Lung (tissue), 11 donors: ENCODE measurements at regions not wholly inside any gene's neighbourhood (a gene's known extent, or its start where the extent isn't known, plus 50 kb on each side); places are given as distances from the start of the nearest gene placed in this dataset.

ENCODE experiments used
- ATAC-seq: fragments of 200-7000 bp; cut with Tn5 transposase; one replicate; pipeline ENCODE4 v1.9.1; 2020; ENCODE audit warnings: moderate number of reproducible peaks; ENCODE audit not compliant: insufficient read depth, low FRiP score
- DNase-seq, 3 donors: peaks; one replicate each; pipeline ENCODE4 v3.0.0-alpha.2; 2013 to 2017
- H3K27ac ChIP-seq, 2 donors: one replicate each; pipeline ENCODE4 v1.5.1; 2013; ENCODE audit warnings: mild to moderate bottlenecking in 2 of 2, moderate library complexity in 2 of 2, control low read depth in 1 of 2, inconsistent platforms in 1 of 2, low read depth in 1 of 2, low read length in 1 of 2
- H3K27me3 ChIP-seq, 3 donors: one replicate each; pipeline ENCODE4 v1.5.1; 2013; ENCODE audit warnings: low read length in 2 of 3; ENCODE audit not compliant: control insufficient read depth in 3 of 3, insufficient read depth in 3 of 3
- H3K36me3 ChIP-seq, 4 donors: one replicate each; pipeline ENCODE4 v1.5.1; 2013; ENCODE audit warnings: low read length in 4 of 4, mild to moderate bottlenecking in 1 of 4, moderate library complexity in 1 of 4; ENCODE audit not compliant: control insufficient read depth in 4 of 4, insufficient read depth in 4 of 4
- H3K4me1 ChIP-seq, 5 donors: one replicate each; pipeline ENCODE4 v1.5.1; 2013; ENCODE audit warnings: low read length in 5 of 5, mild to moderate bottlenecking in 2 of 5, moderate library complexity in 1 of 5; ENCODE audit not compliant: control insufficient read depth in 5 of 5, insufficient read depth in 5 of 5
- H3K4me3 ChIP-seq: one replicate; pipeline ENCODE4 v1.5.1; 2013; ENCODE audit warnings: mild to moderate bottlenecking, control low read depth, moderate library complexity
- H3K9ac ChIP-seq, 2 donors: one replicate each; pipeline ENCODE4 v1.5.1; 2013; ENCODE audit warnings: low read length in 2 of 2, control low read depth in 1 of 2; ENCODE audit not compliant: insufficient read depth in 1 of 2
- H3K9me3 ChIP-seq, 4 donors: one replicate each; pipeline ENCODE4 v1.5.1; 2013; ENCODE audit warnings: low read length in 3 of 4, mild to moderate bottlenecking in 1 of 4, moderate library complexity in 1 of 4; ENCODE audit not compliant: control insufficient read depth in 4 of 4, insufficient read depth in 3 of 4
- WGBS, 2 donors: extraction: QIAGEN DNeasy Blood & Tissue Kit; methylation state at CpG; one replicate each; pipeline ENCODE4 v1.1.7; 2013; 5-methylcytosine and 5-hydroxymethylcytosine counted together
- TF ChIP-seq, protein P1 (sequence below): IDR thresholded peaks from 2 replicates; pipeline ENCODE4 v1.5.1; 2012; ENCODE audit warnings: mild to moderate bottlenecking; ENCODE audit errors: control extremely low read depth, extremely low read depth
- donor health status: control.
- donor health status: control.
- donor health status: Bipolar disorder and iron deficiency.
- donor health status: healthy.
- donor health status: DM: yes; HTN: yes; CAD: no.

DNA sequence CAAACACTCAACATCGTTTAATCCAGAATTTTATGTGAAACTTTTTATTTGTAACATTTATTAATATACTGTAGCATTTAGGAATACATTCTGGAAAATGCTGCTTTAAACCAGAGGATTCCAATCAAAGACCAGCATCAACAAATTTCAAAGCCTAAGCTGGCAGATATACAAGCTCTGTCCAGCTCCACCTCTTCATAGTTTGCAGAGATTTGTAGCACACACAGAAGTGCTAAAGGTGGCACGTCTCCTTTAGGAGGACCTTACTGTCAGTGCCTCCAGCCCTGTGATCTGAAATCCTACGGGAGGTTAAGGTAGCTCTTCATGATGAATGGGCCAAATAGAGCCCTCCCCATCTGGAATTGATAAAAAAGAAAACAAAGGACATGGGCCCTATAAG is 329.7 kb upstream of the NECTIN3 start:
- WGBS, 2 donors: 60 to 81% methylated on average over 3 of the region's 3 CpGs
- ATAC-seq (no peak), DNase-seq (no peak)
- Histone ChIP-seq H3K9me3 (peaks cover 0 to 5% (median 2%) of the 10 kb centered on the region in 4 donors), H3K36me3 (no peaks in the 10 kb centered on the region), H3K27me3 (no peaks in the 10 kb centered on the region), H3K4me3 (no peak overlapping the region), H3K4me1 (no peaks in the 10 kb centered on the region), H3K9ac (no peak overlapping the region), H3K27ac (no peak overlapping the region)
- TF ChIP-seq, protein P1, sequence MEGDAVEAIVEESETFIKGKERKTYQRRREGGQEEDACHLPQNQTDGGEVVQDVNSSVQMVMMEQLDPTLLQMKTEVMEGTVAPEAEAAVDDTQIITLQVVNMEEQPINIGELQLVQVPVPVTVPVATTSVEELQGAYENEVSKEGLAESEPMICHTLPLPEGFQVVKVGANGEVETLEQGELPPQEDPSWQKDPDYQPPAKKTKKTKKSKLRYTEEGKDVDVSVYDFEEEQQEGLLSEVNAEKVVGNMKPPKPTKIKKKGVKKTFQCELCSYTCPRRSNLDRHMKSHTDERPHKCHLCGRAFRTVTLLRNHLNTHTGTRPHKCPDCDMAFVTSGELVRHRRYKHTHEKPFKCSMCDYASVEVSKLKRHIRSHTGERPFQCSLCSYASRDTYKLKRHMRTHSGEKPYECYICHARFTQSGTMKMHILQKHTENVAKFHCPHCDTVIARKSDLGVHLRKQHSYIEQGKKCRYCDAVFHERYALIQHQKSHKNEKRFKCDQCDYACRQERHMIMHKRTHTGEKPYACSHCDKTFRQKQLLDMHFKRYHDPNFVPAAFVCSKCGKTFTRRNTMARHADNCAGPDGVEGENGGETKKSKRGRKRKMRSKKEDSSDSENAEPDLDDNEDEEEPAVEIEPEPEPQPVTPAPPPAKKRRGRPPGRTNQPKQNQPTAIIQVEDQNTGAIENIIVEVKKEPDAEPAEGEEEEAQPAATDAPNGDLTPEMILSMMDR: no peak

DNA sequence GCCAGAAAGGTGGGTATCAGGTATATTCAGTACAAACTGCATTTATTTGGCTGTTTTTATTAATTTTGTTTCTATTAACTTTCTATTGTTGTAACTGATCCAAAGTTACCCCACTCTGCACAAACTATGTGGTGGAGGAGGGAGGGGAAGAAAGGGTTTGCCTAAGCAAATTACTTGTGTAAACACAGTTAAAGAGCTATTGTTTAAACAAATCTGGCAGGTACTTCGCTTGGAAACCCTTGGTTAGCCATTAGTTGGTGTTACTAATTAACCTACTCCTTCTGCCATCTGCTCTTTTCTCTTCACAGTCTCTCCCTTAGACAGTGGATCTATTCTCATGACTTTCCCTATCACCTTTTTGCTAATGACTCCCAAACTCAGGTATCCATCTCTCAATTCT is 328.4 kb upstream of the NECTIN3 start:
- no peak overlapping the region for H3K27ac ChIP-seq
- H3K27me3 ChIP-seq: no peaks in the 10 kb centered on the region
- H3K9me3 ChIP-seq: peaks cover 0 to 5% (median 2%) of the 10 kb centered on the region in 4 donors
- DNase-seq (peak in 2 of 3 donors; percentile 46 to 79), ATAC-seq (peak; percentile 51)
- H3K4me3 ChIP-seq: no peak overlapping the region
- no peaks in the 10 kb centered on the region for H3K4me1 ChIP-seq
- H3K9ac ChIP-seq: no peak overlapping the region
- WGBS, 2 donors: 37 to 57% methylated on average over 1 of the region's 1 CpG
- H3K36me3 ChIP-seq: no peaks in the 10 kb centered on the region
- TF ChIP-seq, protein P1: no peak

DNA sequence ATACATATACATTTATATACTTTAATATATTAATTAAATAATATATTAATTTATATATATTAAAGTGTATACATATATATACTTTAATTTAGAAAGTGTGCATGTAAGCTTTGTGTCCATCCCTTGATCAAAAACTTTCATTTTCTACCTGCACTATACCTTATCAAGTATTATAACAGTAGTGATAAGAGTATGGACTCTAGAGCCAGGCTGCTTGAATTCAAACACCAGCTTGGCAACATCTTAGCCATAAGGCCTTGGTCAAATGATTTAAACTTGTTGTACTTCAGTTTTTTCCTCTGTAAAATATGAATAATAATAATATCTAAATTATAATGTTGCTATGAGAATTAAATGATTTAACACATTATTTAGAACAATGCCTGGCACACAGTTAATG is 327.6 kb upstream of the NECTIN3 start:
- Histone ChIP-seq H3K36me3 (no peaks in the 10 kb centered on the region), H3K27me3 (no peaks in the 10 kb centered on the region), H3K9me3 (peaks cover 0 to 5% (median 2%) of the 10 kb centered on the region in 4 donors), H3K4me1 (no peaks in the 10 kb centered on the region), H3K9ac (no peak overlapping the region), H3K27ac (no peak overlapping the region), H3K4me3 (no peak overlapping the region)
- ATAC-seq (no peak), DNase-seq (no peak)
- TF ChIP-seq, protein P1: no peak

DNA sequence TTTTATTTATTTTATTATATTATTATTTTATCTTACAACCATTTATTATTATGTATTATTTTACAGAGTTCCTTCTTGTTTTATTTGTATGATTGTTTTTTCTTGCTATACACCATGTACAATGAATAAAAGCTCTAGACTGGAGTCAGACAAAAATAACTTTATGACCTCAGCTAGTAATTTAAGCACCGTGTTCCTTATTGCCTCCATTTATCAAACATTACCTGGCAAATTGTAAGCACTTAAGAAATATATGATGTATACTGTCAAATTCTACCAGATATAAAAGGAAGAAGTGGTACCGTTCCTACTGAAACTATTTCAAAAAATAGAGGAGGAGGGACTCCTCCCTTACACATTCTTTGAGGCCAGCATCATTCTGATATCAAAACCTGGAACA is 326.9 kb upstream of the NECTIN3 start:
- ATAC-seq: no peak
- peaks cover 0 to 5% (median 2%) of the 10 kb centered on the region in 4 donors for H3K9me3 ChIP-seq
- H3K36me3 ChIP-seq: no peaks in the 10 kb centered on the region
- DNase-seq: no peak
- no peak overlapping the region for H3K27ac ChIP-seq
- no peak overlapping the region for H3K9ac ChIP-seq
- H3K4me1 ChIP-seq: no peaks in the 10 kb centered on the region
- no peaks in the 10 kb centered on the region for H3K27me3 ChIP-seq
- WGBS, 2 donors: 77 to 85% methylated on average over 2 of the region's 2 CpGs
- no peak overlapping the region for H3K4me3 ChIP-seq
- TF ChIP-seq, protein P1: no peak
